ENCODE measurements at regions not wholly inside any gene's neighbourhood (a gene's known extent, or its start where the extent isn't known, plus 50 kb on each side); places are given as distances from the start of the nearest gene placed in this dataset.
"Not testable (repeated sequence)": the region's sequence is repeated elsewhere in the genome, so short reads cannot be mapped to it uniquely, and the experiment has no call there.

- DNase-seq, result not testable (repeated sequence)
Observed at GRCh38 chr13:66144357-66144756, 1085.8 kb downstream of the PCDH9 start.

GRCh38 chr13:66139701-66140100 lies 1090.4 kb downstream of the PCDH9 start:
- no peak for DNase-seq

- no peak for DNase-seq
Observed at GRCh38 chr13:66139250-66139649, 1090.9 kb downstream of the PCDH9 start.

- DNase-seq, result no peak
Observed at GRCh38 chr13:66138172-66138811, 1091.8 kb downstream of the PCDH9 start.

GRCh38 chr13:66137384-66137783 lies 1092.8 kb downstream of the PCDH9 start:
- DNase-seq, result no peak

- no peak for DNase-seq
Observed at GRCh38 chr13:66128692-66129269, 1101.4 kb downstream of the PCDH9 start.

- DNase-seq, result no peak
Observed at GRCh38 chr13:66128201-66128600, 1101.9 kb downstream of the PCDH9 start.

- no peak for DNase-seq
Observed at GRCh38 chr13:66117563-66117962, 1112.6 kb downstream of the PCDH9 start.

- no peak for DNase-seq
Observed at GRCh38 chr13:66113882-66114526, 1116.1 kb downstream of the PCDH9 start.

GRCh38 chr13:66111628-66112027 lies 1118.5 kb downstream of the PCDH9 start:
- DNase-seq, result no peak

GRCh38 chr13:66106246-66106645 lies 1123.9 kb downstream of the PCDH9 start:
- no peak for DNase-seq

- DNase-seq, result no peak
Observed at GRCh38 chr13:66102864-66103263, 1127.3 kb downstream of the PCDH9 start.

- DNase-seq, result no peak
Observed at GRCh38 chr13:66099825-66100224, 1130.3 kb downstream of the PCDH9 start.

GRCh38 chr13:66098931-66099628 lies 1131.1 kb downstream of the PCDH9 start:
- no peak for DNase-seq

GRCh38 chr13:66089711-66090110 lies 1140.4 kb downstream of the PCDH9 start:
- DNase-seq, result no peak

GRCh38 chr13:66087269-66087710 lies 1142.8 kb downstream of the PCDH9 start:
- DNase-seq, result no peak

- no peak for DNase-seq
Observed at GRCh38 chr13:66077132-66077689, 1152.9 kb downstream of the PCDH9 start.

GRCh38 chr13:66076417-66076816 lies 1153.7 kb downstream of the PCDH9 start:
- DNase-seq, result no peak

- DNase-seq, result no peak
Observed at GRCh38 chr13:66074018-66074615, 1156.0 kb downstream of the PCDH9 start.

GRCh38 chr13:66072097-66072496 lies 1158.0 kb downstream of the PCDH9 start:
- not testable (repeated sequence) for DNase-seq

- no peak for DNase-seq
Observed at GRCh38 chr13:66071608-66072007, 1158.5 kb downstream of the PCDH9 start.

- DNase-seq, result no peak
Observed at GRCh38 chr13:66071029-66071428, 1159.1 kb downstream of the PCDH9 start.

- DNase-seq, result no peak
Observed at GRCh38 chr13:66069570-66069969, 1160.6 kb downstream of the PCDH9 start.

All from NCI-H2081 (cell line).